ENCODE measurements at regions not wholly inside any gene's neighbourhood (a gene's known extent, or its start where the extent isn't known, plus 50 kb on each side); places are given as distances from the start of the nearest gene placed in this dataset.
A peak's percentile ranks its signal among the peaks of the same experiment; 100 is the strongest.

GRCh38 chr3:86228101-86228500 is 762.8 kb downstream of the VGLL3 start:
- Mint-ChIP-seq H3K36me3 (no peaks in the 10 kb centered on the region), H3K4me3 (no peak overlapping the region), H3K9me3 (peaks cover 0 to 5% (median under 1%) of the 10 kb centered on the region in 8 donors), H3K4me1 (no peaks in the 10 kb centered on the region), H3K27me3 (no peaks in the 10 kb centered on the region), H3K27ac (no peak overlapping the region)
- Histone ChIP-seq H3K36me3 (ENCODE audit: insufficient read depth, low read length) (no peaks in the 10 kb centered on the region), H3K4me3 (ENCODE audit: low read length in 2 of 2) (no peak overlapping the region), H3K9me3 (ENCODE audit: control insufficient read depth in 1 of 2, low read length in 2 of 2) (no peaks in the 10 kb centered on the region), H3K4me1 (ENCODE audit: insufficient read depth, low read length) (no peaks in the 10 kb centered on the region), H3K27me3 (ENCODE audit: insufficient read depth, low read length) (no peaks in the 10 kb centered on the region), H3K27ac (ENCODE audit: low read depth, low read length) (no peak overlapping the region)
- ChIA-PET POLR2A (ENCODE audit: partially characterized antibody) (no interaction called here), CTCF (ENCODE audit: partially characterized antibody) (no interaction called here)
- no peak for DNase-seq
- intact Hi-C loops (cut with micrococcal nuclease) = no loop called here

GRCh38 chr3:86225461-86225860 is 765.5 kb downstream of the VGLL3 start:
- H3K4me1 ChIP-seq (ENCODE audit: insufficient read depth, low read length) = no peaks in the 10 kb centered on the region
- CTCF ChIA-PET (ENCODE audit: partially characterized antibody) = no interaction called here
- intact Hi-C loops (cut with micrococcal nuclease) = no loop called here
- no peak overlapping the region for H3K27ac ChIP-seq (ENCODE audit: low read depth, low read length)
- POLR2A ChIA-PET (ENCODE audit: partially characterized antibody) = no interaction called here
- Mint-ChIP-seq H3K27ac (no peak overlapping the region), H3K4me3 (no peak overlapping the region), H3K27me3 (no peaks in the 10 kb centered on the region), H3K9me3 (peaks cover 0 to 13% (median 6%) of the 10 kb centered on the region in 8 donors), H3K36me3 (no peaks in the 10 kb centered on the region), H3K4me1 (no peaks in the 10 kb centered on the region)
- no peak overlapping the region for H3K4me3 ChIP-seq (ENCODE audit: low read length in 2 of 2)
- no peaks in the 10 kb centered on the region for H3K27me3 ChIP-seq (ENCODE audit: insufficient read depth, low read length)
- no peaks in the 10 kb centered on the region for H3K36me3 ChIP-seq (ENCODE audit: insufficient read depth, low read length)
- H3K9me3 ChIP-seq (ENCODE audit: control insufficient read depth in 1 of 2, low read length in 2 of 2) = no peaks in the 10 kb centered on the region
- no peak for DNase-seq

- CTCF ChIA-PET (ENCODE audit: partially characterized antibody) = no interaction called here
- intact Hi-C loops (cut with micrococcal nuclease) = no loop called here
- H3K4me1 Mint-ChIP-seq = no peaks in the 10 kb centered on the region
- peaks cover 0 to 19% (median 9%) of the 10 kb centered on the region in 8 donors for H3K9me3 Mint-ChIP-seq
- no peak overlapping the region for H3K4me3 Mint-ChIP-seq
- no peak for DNase-seq
- H3K27ac ChIP-seq (ENCODE audit: low read depth, low read length) = no peak overlapping the region
- H3K4me3 ChIP-seq (ENCODE audit: low read length in 2 of 2) = no peak overlapping the region
- no peaks in the 10 kb centered on the region for H3K36me3 Mint-ChIP-seq
- POLR2A ChIA-PET (ENCODE audit: partially characterized antibody) = no interaction called here
- no peaks in the 10 kb centered on the region for H3K36me3 ChIP-seq (ENCODE audit: insufficient read depth, low read length)
- H3K4me1 ChIP-seq (ENCODE audit: insufficient read depth, low read length) = no peaks in the 10 kb centered on the region
- no peaks in the 10 kb centered on the region for H3K9me3 ChIP-seq (ENCODE audit: control insufficient read depth in 1 of 2, low read length in 2 of 2)
- H3K27me3 ChIP-seq (ENCODE audit: insufficient read depth, low read length) = no peaks in the 10 kb centered on the region
- H3K27ac Mint-ChIP-seq = no peak overlapping the region
- H3K27me3 Mint-ChIP-seq = no peaks in the 10 kb centered on the region
These were observed 769.3 kb downstream of the VGLL3 start for GRCh38 chr3:86221601-86222000.

- H3K4me1 ChIP-seq (ENCODE audit: insufficient read depth, low read length) = no peaks in the 10 kb centered on the region
- H3K4me1 Mint-ChIP-seq = no peaks in the 10 kb centered on the region
- H3K36me3 ChIP-seq (ENCODE audit: insufficient read depth, low read length) = no peaks in the 10 kb centered on the region
- H3K27me3 Mint-ChIP-seq = no peaks in the 10 kb centered on the region
- H3K9me3 Mint-ChIP-seq = peaks cover 4 to 15% (median 7%) of the 10 kb centered on the region in 8 donors
- no peaks in the 10 kb centered on the region for H3K27me3 ChIP-seq (ENCODE audit: insufficient read depth, low read length)
- ChIA-PET CTCF (ENCODE audit: partially characterized antibody) (no interaction called here), POLR2A (ENCODE audit: partially characterized antibody) (no interaction called here)
- H3K4me3 ChIP-seq (ENCODE audit: low read length in 2 of 2) = no peak overlapping the region
- H3K27ac ChIP-seq (ENCODE audit: low read depth, low read length) = no peak overlapping the region
- H3K4me3 Mint-ChIP-seq = no peak overlapping the region
- DNase-seq = no peak
- no peaks in the 10 kb centered on the region for H3K36me3 Mint-ChIP-seq
- no peaks in the 10 kb centered on the region for H3K9me3 ChIP-seq (ENCODE audit: control insufficient read depth in 1 of 2, low read length in 2 of 2)
- intact Hi-C loops (cut with micrococcal nuclease) = no loop called here
- no peak overlapping the region for H3K27ac Mint-ChIP-seq
These were observed 782.2 kb downstream of the VGLL3 start for GRCh38 chr3:86208772-86209171.

GRCh38 chr3:86182606-86183005 is 808.3 kb downstream of the VGLL3 start:
- H3K4me1 ChIP-seq (ENCODE audit: insufficient read depth, low read length) = no peaks in the 10 kb centered on the region
- no peaks in the 10 kb centered on the region for H3K9me3 ChIP-seq (ENCODE audit: control insufficient read depth in 1 of 2, low read length in 2 of 2)
- H3K36me3 Mint-ChIP-seq = no peaks in the 10 kb centered on the region
- ChIA-PET POLR2A (ENCODE audit: partially characterized antibody) (no interaction called here), CTCF (ENCODE audit: partially characterized antibody) (no interaction called here)
- intact Hi-C loops (cut with micrococcal nuclease) = no loop called here
- H3K4me3 ChIP-seq (ENCODE audit: low read length in 2 of 2) = no peak overlapping the region
- H3K36me3 ChIP-seq (ENCODE audit: insufficient read depth, low read length) = no peaks in the 10 kb centered on the region
- no peaks in the 10 kb centered on the region for H3K4me1 Mint-ChIP-seq
- H3K27me3 ChIP-seq (ENCODE audit: insufficient read depth, low read length) = no peaks in the 10 kb centered on the region
- H3K4me3 Mint-ChIP-seq = no peak overlapping the region
- H3K27ac Mint-ChIP-seq = no peak overlapping the region
- DNase-seq = no peak
- H3K27me3 Mint-ChIP-seq = no peaks in the 10 kb centered on the region
- no peak overlapping the region for H3K27ac ChIP-seq (ENCODE audit: low read depth, low read length)
- H3K9me3 Mint-ChIP-seq = peaks cover 3 to 31% (median 11%) of the 10 kb centered on the region in 8 donors

- no peak for DNase-seq
- Histone ChIP-seq H3K4me3 (ENCODE audit: low read length in 2 of 2) (no peak overlapping the region), H3K27ac (ENCODE audit: low read depth, low read length) (no peak overlapping the region), H3K9me3 (ENCODE audit: control insufficient read depth in 1 of 2, low read length in 2 of 2) (no peaks in the 10 kb centered on the region), H3K36me3 (ENCODE audit: insufficient read depth, low read length) (no peaks in the 10 kb centered on the region), H3K27me3 (ENCODE audit: insufficient read depth, low read length) (no peaks in the 10 kb centered on the region), H3K4me1 (ENCODE audit: insufficient read depth, low read length) (no peaks in the 10 kb centered on the region)
- no peak overlapping the region for H3K4me3 Mint-ChIP-seq
- no peaks in the 10 kb centered on the region for H3K4me1 Mint-ChIP-seq
- POLR2A ChIA-PET (ENCODE audit: partially characterized antibody) = no interaction called here
- intact Hi-C loops (cut with micrococcal nuclease) = no loop called here
- peaks cover 0 to 22% (median 9%) of the 10 kb centered on the region in 8 donors for H3K9me3 Mint-ChIP-seq
- no peaks in the 10 kb centered on the region for H3K27me3 Mint-ChIP-seq
- no peak overlapping the region for H3K27ac Mint-ChIP-seq
- no peaks in the 10 kb centered on the region for H3K36me3 Mint-ChIP-seq
- CTCF ChIA-PET (ENCODE audit: partially characterized antibody) = no interaction called here
These were observed 810.3 kb downstream of the VGLL3 start for GRCh38 chr3:86180696-86181095.

GRCh38 chr3:86178095-86178494 is 812.9 kb downstream of the VGLL3 start:
- POLR2A ChIA-PET (ENCODE audit: partially characterized antibody) = interaction anchor here (0.6 kb wide), 1 partner anchor 9 kb away, joined by 3 read pairs; no protein-coding TSS in a partner anchor
- no peak overlapping the region for H3K27ac Mint-ChIP-seq
- no peak overlapping the region for H3K27ac ChIP-seq (ENCODE audit: low read depth, low read length)
- H3K4me1 ChIP-seq (ENCODE audit: insufficient read depth, low read length) = no peaks in the 10 kb centered on the region
- intact Hi-C loops (cut with micrococcal nuclease) = no loop called here
- no peaks in the 10 kb centered on the region for H3K27me3 Mint-ChIP-seq
- peaks cover 0 to 5% of the 10 kb centered on the region in 2 donors for H3K9me3 ChIP-seq (ENCODE audit: control insufficient read depth in 1 of 2, low read length in 2 of 2)
- no peaks in the 10 kb centered on the region for H3K27me3 ChIP-seq (ENCODE audit: insufficient read depth, low read length)
- no peaks in the 10 kb centered on the region for H3K36me3 ChIP-seq (ENCODE audit: insufficient read depth, low read length)
- no peak overlapping the region for H3K4me3 ChIP-seq (ENCODE audit: low read length in 2 of 2)
- H3K4me3 Mint-ChIP-seq = no peak overlapping the region
- DNase-seq = no peak
- H3K9me3 Mint-ChIP-seq = peaks cover 0 to 7% (median 3%) of the 10 kb centered on the region in 8 donors
- no peaks in the 10 kb centered on the region for H3K36me3 Mint-ChIP-seq
- CTCF ChIA-PET (ENCODE audit: partially characterized antibody) = no interaction called here
- no peaks in the 10 kb centered on the region for H3K4me1 Mint-ChIP-seq

- DNase-seq = no peak
- no peaks in the 10 kb centered on the region for H3K4me1 Mint-ChIP-seq
- POLR2A ChIA-PET (ENCODE audit: partially characterized antibody) = no interaction called here
- no peaks in the 10 kb centered on the region for H3K27me3 Mint-ChIP-seq
- no peaks in the 10 kb centered on the region for H3K4me1 ChIP-seq (ENCODE audit: insufficient read depth, low read length)
- H3K27ac ChIP-seq (ENCODE audit: low read depth, low read length) = no peak overlapping the region
- H3K9me3 Mint-ChIP-seq = peaks cover 0 to 8% (median 3%) of the 10 kb centered on the region in 8 donors
- H3K36me3 ChIP-seq (ENCODE audit: insufficient read depth, low read length) = no peaks in the 10 kb centered on the region
- H3K4me3 Mint-ChIP-seq = no peak overlapping the region
- H3K27ac Mint-ChIP-seq = peak overlapping the region in 1 of 7 donors; percentile 70
- peaks cover 0 to 5% of the 10 kb centered on the region in 2 donors for H3K9me3 ChIP-seq (ENCODE audit: control insufficient read depth in 1 of 2, low read length in 2 of 2)
- intact Hi-C loops (cut with micrococcal nuclease) = no loop called here
- H3K36me3 Mint-ChIP-seq = no peaks in the 10 kb centered on the region
- H3K4me3 ChIP-seq (ENCODE audit: low read length in 2 of 2) = no peak overlapping the region
- CTCF ChIA-PET (ENCODE audit: partially characterized antibody) = no interaction called here
- H3K27me3 ChIP-seq (ENCODE audit: insufficient read depth, low read length) = no peaks in the 10 kb centered on the region
These were observed 814.5 kb downstream of the VGLL3 start for GRCh38 chr3:86176445-86176784.
